Gastrocnemius medialis (tissue), 4 donors: ENCODE measurements at regions not wholly inside any gene's neighbourhood (a gene's known extent, or its start where the extent isn't known, plus 50 kb on each side); places are given as distances from the start of the nearest gene placed in this dataset.

Source experiments
- POLR2A ChIP-seq, 2 donors: fragments of 450-650 bp; IDR thresholded peaks; one replicate each; pipeline ENCODE4 v1.6.1; 2017; ENCODE audit warnings: antibody characterized with exemption in 2 of 2, mild to moderate bottlenecking in 2 of 2, moderate library complexity in 2 of 2
- TF ChIP-seq, protein P1 (sequence below), 5 experiments: fragments of 450-650 bp in 3 of 5; fragments of 200-600 bp in 2 of 5; sonication (generic) in 2 of 5; IDR thresholded peaks in 4 of 5; conservative IDR thresholded peaks in 1 of 5; 1 replicate in 4 of 5; 2 replicates in 1 of 5; pipeline ENCODE4 v1.5.1; 2016 to 2019; ENCODE audit warnings: antibody characterized with exemption in 5 of 5, mild to moderate bottlenecking in 3 of 5, moderate library complexity in 3 of 5

- TF ChIP-seq, protein P1, sequence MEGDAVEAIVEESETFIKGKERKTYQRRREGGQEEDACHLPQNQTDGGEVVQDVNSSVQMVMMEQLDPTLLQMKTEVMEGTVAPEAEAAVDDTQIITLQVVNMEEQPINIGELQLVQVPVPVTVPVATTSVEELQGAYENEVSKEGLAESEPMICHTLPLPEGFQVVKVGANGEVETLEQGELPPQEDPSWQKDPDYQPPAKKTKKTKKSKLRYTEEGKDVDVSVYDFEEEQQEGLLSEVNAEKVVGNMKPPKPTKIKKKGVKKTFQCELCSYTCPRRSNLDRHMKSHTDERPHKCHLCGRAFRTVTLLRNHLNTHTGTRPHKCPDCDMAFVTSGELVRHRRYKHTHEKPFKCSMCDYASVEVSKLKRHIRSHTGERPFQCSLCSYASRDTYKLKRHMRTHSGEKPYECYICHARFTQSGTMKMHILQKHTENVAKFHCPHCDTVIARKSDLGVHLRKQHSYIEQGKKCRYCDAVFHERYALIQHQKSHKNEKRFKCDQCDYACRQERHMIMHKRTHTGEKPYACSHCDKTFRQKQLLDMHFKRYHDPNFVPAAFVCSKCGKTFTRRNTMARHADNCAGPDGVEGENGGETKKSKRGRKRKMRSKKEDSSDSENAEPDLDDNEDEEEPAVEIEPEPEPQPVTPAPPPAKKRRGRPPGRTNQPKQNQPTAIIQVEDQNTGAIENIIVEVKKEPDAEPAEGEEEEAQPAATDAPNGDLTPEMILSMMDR (IDR thresholded peaks at IDR 0.05 in 4 of 5, conservative IDR thresholded peaks at IDR 0.05 in 1 of 5) = no peak
- TF ChIP-seq POLR2A (IDR thresholded peaks at IDR 0.05) = no peak
Measured at GRCh38 chr4:27152703-27153102, 292.1 kb downstream of the STIM2 start.
